ENCODE measurements at regions not wholly inside any gene's neighbourhood (a gene's known extent, or its start where the extent isn't known, plus 50 kb on each side); places are given as distances from the start of the nearest gene placed in this dataset.

DNA sequence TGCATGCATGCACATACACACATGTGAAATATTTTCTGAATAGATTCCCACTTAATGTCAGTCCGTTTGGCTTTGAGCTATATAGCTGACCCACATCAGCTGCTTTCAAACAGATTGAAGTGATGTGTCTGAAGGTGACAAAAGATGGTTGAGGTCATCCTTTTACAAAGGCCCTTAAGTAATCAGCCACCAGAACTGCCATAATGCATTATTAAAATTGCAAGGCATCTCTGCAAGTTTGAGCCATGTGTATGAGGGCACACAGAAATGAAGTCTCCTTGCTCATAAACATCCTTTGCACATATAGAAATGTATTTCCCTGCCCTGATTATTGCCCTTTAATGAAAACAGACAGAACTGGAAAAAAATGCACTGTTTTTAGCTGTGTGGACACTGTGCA lies 1043.0 kb upstream of the C9orf72 start:
- DNase-seq, result no peak

DNA sequence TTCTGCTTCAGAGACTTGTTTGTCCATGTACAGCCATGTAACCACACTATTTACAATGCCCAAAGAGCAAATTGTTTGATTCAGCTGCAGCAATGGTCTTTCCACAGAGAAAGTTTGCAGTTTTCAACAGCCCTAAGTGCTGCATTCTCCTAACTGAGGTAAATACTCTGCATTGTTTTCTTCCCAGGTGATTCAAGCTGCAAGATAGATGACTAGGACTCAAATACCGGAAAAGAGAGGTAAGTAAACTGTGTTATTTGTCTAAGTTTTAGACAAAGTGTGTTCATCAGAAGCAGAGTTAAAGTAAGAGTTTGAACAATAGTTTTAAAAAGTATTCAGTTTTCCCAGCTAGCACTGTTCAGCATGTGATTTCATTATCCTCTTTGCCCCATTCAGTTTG lies 1046.7 kb upstream of the C9orf72 start:
- no peak for DNase-seq

DNA sequence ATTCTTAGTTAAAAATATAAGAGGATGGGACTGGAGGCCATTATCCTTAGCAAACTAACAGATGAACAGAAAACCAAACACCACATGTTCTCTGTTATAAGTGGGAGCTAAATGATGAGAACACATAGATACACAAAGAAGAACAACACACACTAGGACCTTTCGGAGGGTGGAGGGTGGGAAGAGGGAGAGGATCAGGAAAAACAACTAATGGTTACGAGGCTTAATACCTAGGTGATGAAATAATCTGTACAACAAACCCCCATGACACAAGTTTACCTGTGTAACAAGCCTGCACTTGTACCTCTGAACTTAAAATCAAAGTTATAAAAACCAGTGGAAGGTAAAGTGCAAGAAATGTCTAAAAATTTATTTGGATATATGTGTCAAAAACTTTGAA lies 1047.4 kb upstream of the C9orf72 start:
- no peak for DNase-seq

DNA sequence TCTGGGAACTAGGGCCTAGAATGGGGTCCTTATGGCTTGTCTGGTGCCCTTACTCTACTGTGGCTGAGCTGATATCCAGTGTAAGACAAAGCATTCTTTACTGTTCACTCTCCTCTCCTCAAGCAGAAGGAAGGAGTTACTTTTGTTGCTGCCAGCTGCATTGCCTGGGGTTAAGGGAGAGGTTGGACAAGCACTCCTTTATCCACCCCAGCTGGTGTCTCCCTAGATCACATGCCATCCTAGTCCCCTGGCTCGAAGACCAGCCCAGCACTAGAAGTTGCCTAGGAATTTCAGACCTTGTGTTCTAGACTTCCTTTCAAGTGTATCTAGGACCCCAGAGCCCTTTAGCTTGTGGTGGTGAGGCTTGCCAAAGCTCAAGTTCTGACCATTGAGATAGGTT lies 1051.5 kb upstream of the C9orf72 start:
- no peak for DNase-seq

DNA sequence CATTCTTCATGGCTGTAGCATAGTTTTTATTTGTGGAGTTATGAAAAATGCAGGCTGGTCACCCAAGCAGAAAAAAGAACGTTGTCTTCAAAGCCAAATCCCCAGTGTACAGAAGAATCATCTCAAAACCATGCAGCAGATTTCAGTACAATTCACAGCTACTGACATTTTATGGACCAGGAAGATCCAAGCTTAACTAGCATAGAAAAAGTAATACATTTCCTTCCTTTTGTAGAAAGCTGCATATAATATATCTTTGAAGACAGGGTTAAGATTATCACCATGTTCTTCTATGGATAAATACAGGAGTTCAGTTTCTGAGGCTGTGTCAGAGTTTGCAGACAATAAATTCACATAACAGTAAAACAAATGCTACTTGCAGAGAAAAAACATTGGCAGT lies 1054.8 kb upstream of the C9orf72 start:
- DNase-seq, result no peak

DNA sequence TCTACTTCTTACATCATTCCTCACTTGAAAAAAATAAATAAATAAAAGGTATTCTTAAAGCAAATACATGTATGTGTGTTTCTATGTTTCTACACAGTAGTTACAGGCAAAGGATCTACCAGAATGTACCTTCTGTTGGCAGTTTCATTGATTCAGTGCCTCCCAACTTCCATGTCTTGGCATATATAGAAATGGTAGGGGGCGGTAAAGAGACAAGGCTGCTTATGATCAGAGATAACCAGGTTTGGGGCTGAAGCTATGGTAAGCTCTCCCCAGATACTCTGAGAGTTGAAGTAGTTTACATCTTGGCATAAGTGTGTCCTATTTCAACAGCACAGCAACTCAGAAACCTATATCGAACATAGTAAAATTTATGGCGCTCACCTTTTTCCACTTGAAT lies 1075.4 kb upstream of the C9orf72 start:
- no peak for DNase-seq

DNA sequence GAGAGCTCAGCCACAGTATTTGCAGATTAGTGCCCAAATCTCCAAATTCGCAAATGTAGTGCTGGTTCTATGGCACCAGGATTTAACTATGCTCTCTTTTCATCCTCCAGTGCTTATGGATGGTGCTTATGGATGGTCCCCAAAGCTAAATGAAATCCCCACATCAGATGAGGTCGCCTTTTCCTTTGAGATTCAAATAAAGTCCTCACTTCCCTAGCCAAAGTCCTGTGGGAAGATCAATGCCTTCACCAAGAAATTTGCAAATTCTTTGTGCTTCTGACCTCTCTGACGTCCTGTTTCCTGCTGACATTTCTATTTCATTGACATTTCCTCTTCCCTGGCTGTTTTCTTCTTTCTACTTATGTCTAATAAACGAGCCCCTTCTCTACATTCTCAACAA lies 1077.0 kb upstream of the C9orf72 start:
- no peak for DNase-seq

DNA sequence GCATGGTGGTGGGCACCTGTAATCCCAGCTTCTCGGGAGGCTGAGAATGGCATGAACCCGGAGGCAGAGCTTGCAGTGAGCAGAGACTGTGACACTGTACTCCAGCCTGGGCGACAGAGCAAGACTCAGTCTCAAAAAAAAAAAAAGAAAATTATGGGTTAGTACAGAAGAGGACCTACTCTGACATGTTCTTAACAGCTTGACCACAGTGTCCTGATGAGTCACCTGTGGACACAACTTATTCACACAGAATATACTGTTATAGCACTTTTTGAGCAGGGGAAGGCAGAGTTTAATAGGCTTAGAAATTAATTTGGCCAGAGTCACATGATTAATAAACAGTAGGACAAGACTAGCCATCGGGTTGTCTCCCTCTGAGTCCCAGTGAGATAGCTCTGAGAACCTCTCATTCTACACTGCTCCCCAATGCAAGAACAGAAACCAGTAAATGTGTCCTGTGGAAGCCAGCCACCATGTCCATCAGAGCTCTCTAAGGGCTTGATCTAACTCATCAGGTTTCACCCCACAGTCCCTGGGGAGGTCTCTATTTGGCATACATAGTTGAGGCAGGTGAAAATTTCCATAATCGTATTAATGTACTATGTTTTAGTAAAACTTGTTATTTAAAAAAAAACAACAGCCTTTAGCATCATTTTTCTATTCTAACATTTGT lies 1077.9 kb upstream of the C9orf72 start:
- no peak for DNase-seq

DNA sequence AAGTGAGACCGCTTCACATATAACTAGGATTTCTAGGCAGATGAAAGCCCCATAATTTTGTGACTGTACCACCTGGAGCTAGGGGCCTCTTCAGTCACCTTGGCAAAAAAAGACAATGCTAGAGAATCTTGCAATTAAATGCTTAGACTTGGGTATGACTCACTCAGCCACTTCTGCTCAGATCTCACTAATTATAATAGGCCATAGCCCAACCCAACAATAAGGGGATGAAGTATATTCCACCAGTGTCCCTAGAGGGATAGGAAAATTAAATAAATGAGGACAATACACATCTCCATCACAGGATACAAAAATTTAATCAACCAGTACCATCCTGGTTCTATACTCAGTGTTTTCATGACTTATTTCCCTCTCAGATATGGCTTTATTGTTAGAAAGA lies 1079.9 kb upstream of the C9orf72 start:
- no peak for DNase-seq

DNA sequence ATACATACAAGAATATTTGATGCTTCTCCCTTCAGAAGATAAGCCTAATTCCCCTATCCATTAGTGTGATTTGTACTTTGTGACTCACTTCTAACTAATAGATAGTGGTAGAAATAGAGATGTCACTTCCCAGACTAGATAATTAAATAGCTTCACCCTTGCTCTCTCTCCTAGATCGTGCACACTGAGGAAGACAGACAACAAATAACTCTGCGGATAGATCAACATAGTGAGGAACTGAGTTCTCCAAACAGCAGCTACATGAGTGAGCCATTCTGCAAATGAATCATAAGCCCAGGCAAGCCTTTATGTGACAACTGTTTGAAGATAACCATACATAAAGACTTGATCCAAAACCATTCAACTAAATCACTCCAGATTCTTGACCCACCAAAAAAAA lies 1083.4 kb upstream of the C9orf72 start:
- DNase-seq, result no peak

DNA sequence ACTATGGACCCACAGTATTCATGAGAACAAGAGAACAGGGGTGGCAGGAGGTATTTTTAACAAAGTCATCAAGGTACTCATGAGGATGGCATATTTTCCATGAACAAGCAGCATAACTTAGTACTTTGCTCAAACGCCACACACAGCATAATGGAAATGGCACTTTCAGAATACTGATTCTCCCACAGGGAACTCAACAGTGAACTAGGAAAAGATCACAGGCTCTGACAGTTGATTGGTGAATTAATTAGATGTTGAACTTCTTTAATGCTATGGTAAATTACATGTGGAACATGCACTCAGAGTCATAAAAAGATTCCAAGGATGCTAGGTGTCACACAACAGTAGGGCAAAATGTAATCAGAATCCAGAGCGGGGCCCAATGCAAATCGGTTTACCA lies 1088.6 kb upstream of the C9orf72 start:
- no peak for DNase-seq

DNA sequence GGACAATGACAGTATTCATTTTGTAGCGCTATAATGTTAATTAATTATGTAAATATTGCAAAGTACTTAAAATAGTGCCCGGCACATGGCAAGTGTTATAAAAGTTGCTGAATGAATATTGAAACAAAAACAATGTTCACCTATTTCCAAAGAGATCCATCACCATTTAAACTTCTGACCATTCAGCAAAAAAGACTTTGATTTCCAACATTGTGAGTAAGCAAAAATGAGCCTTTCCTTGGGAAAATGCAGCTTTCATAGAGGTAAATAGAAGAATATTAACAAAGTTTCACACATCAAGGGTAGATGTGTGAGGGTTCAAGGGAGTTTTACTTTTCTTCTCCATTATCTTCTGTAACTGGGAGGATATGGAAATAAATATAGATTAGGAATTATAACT lies 1089.4 kb upstream of the C9orf72 start:
- DNase-seq, result no peak

DNA sequence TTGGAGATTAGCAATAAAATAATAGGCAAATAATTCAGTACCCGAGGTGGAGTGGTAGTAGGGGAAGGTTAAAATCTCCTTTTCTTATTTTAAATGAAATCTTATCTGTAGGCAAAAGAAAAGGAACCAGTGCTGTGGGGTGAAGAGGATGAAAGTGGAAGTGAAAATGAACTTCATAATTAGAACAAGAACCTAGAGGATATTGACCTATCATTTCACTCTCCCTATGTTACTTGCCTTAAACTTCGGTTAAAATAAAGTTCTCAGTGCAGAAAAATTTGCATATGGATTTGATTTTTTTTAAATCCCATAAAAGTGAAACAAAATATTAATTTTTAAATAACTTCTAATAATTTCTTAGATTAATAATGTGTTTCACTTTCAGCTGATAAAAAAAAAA lies 1094.9 kb upstream of the C9orf72 start:
- DNase-seq, result no peak

DNA sequence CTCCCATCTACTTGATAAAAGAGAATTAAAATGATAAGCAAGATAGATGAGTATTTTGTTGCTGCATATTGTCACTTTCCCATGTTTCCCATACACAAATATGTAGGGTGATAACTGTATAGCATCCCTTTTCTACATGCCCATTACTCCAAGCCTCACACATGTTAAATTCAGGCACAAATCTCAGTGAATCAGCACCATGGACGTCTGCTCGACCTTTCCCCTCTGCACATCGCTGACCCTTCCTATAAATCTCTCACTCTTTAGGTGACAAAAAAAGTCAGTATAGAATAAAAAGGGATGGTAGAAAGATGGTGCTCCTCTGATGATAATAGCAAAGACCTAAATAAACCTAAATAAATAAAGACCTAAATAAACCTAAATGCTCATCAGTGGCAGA lies 1097.7 kb upstream of the C9orf72 start:
- DNase-seq, result no peak

DNA sequence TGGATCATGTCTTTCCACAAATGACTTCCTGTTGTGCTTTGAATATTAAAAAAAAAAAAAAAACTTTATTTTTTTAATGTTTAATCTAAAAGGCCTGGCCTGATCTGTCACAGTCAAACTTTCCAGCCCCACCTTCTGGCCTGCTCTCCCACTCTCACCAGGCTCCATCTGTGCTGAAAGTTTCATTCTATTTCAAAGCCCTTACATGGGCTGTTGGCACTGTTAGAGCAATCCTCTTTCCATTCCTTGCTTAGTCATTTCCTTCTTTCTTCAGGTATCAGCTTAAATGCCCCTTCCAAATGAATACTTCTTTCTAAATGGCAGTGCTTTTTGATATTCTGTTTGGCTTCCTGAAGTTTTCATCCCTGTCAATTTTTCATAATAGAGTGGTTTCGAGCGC lies 1104.8 kb upstream of the C9orf72 start:
- no peak for DNase-seq

DNA sequence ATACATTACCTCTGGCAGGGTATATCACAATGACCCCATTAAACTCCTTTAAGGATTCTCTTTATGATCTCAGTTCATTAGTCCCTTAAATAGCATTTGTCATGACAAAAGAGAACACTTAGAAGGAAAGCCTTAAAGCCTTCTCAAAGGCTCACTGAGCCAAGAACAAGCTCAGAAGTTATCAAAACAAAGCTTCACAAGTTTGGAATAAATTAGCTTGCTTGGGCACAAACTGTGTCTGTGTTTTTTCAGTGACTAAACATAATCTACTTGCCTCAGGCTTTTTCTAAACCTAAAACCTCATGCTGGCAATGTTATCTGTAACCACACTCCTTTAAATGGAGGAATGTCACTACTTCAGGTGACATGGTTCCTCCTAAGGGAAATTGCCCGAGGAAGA lies 1114.9 kb upstream of the C9orf72 start:
- DNase-seq, result no peak

DNA sequence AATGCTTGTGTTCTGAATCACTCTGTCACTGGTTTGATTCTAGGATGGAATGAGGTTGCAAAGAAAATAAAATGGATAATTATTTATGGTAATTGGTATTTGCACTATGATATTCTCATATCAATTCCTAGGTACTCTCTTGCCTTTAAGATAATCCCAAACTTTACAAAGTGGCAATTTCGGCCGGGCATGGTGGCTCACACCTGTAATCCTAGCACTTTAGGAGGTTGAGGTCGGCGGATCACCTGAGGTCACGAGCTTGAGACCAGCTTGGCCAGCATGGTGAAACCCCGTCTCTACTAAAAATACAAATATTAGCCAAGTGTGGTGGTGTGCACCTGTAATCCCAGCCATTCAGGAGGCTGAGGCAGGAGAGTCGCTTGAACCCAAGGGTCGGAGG lies 1118.7 kb upstream of the C9orf72 start:
- no peak for DNase-seq

DNA sequence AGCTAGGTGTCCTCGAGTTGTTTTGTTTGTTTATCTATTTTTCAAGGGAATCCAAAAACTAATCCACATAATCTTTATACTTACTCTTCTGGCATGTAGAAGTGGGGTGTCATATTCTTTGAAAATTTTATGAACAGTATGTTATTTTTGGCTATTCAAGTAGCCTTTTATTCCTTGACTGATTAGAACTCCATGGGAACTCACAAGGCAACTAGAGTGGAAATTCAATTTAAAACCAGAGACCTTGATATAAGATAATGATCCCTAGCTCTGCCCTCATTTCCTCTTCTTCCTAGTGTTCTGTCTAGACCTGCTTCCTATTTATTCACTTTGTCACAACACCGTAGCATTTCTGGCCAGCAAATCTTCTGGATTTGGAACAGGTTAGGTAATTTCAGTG lies 1123.7 kb upstream of the C9orf72 start:
- no peak for DNase-seq

DNA sequence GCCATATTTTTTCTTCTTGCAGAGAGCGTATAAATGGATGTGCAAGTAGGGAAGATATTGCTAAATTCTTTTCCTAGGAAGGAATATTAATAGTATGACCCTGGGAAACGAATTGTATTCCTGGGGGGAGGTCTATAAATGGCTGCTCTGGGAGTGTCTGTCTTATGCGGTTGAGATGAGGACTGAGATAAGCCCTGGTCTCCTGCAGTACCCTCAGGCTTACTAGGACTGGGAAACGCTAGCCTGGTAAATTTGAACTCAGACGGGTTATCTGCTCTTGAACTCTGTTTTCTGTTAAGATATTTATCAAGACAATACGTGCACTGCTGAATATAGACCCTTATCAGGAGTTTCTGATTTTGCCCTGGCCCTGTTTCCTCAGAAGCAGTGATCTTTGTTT lies 1126.4 kb upstream of the C9orf72 start:
- no peak for DNase-seq

DNA sequence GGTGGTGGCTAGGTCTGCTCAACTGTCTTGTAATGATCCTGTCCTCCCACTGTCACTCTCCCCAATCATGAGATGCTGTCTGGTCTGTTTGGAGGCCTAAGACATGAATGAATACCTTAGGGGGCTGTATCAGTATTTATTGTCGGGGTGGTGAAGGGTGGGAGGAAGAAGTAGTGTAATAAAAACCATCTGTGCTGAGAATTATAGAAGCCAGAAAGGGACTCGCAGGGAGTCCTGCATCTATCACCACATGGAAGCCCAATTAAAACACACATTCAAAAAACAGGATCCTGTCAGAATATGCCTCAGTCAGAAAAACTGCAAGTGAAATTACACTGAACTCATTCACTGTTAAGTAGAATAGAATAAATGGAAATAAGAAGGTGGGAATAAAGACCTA lies 1134.3 kb upstream of the C9orf72 start:
- no peak for DNase-seq

DNA sequence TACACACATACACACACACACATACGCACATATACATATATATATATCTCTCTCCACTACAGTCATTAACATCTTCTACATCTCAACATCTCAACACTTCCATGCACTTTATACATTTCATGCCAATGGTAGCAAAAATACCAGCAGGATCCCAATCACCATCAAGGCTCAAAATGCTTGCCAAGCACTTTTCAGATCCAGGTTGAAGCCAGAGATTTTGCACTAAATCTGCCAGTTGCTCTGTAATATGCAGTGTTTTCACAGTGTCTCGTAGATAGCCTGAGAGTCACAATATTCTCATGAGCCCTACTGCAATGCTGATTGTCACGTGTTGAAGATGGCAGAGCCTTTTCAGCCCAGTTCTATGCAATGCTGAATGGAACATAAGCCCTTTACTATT lies 1140.9 kb upstream of the C9orf72 start:
- DNase-seq, result no peak

DNA sequence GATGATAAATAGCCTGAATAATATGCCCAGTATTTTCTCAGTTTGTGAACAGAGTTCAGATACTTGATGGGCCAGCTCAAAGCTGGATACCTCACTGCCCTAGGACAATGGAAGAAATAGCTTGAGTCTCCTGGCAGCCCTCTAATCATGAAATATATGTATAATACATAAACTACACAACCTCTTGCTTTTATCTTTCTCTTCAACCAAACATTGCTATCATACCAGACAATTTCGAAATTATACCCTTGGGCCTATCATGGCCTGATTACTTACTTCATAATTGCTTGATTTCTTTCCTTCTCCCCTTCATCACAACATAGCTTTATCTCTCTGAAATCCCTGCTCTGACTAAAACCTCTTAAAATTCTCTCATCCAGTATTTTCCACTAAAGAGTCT lies 1144.9 kb upstream of the C9orf72 start:
- DNase-seq, result no peak

DNA sequence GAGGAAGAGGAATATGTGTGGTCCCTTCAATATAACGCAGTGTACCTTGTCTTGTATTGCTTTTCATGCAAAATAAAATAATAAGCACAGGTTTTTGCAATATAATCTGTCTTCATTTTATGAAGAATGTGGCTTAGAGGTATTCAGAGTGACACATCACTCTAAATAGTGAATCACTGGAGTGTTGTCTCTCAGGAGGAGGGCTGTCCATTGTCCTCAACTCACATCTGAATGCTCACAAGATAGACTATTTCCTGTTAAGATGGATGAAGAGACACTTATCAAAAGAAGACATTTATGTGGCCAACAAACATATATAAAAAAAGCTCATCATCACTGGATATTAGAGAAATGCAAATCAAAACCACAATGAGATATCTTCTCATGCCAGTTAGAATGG lies 1147.5 kb upstream of the C9orf72 start:
- no peak for DNase-seq

DNA sequence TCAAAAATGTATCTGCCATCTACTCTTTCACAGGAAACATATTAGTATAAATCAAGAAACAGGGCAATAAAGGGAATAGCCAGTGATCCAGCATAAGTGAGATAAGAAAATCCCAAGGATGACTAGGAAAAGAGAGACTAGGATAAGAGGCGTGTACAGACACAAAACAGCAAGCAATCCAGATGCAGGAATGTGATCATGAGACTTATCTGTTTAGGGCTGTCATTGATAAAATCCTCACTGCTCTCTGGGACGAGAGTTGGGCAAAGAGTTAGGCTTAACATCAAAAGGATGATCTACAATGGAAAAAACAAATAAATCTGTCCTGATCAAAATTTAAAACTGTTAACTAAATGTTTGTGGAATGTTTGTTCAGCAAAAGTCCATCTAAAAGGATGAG lies 1156.8 kb upstream of the C9orf72 start:
- no peak for DNase-seq

Data from muscle of arm (tissue), 1 donor.